Stimulated activated CD8-positive, alpha-beta memory T cell treated with anti-CD3 and anti-CD28 coated beads, Interleukin-7, amount 100 ng/mL, for 24 hours (primary cell): ENCODE measurements at regions not wholly inside any gene's neighbourhood (a gene's known extent, or its start where the extent isn't known, plus 50 kb on each side); places are given as distances from the start of the nearest gene placed in this dataset.
"Not testable (repeated sequence)": the region's sequence is repeated elsewhere in the genome, so short reads cannot be mapped to it uniquely, and the experiment has no call there.

Source experiments
- DNase-seq: peaks from one replicate; pipeline ENCODE4 v3.0.0-alpha.2; 2020; ENCODE audit warnings: low read depth

DNA sequence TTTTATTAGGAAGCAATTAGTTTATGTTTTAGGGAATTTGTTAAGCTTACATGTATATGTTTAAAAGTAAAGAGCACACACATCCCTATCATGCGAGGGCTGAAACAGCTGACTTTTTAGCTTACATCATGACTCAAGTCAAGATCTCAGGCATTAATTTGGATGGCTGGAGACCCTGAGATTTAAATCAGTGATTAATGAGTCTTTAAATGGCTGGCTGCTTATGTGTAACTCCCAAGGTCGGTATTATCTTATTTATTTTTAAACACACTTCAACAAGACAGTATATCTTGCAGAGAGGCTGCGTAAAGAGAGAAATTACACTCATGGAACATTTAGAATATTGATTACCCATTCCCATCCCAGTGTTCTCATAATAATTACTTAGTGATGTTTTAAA, 169.4 kb downstream of the KBTBD8 start:
- DNase-seq, result no peak

DNA sequence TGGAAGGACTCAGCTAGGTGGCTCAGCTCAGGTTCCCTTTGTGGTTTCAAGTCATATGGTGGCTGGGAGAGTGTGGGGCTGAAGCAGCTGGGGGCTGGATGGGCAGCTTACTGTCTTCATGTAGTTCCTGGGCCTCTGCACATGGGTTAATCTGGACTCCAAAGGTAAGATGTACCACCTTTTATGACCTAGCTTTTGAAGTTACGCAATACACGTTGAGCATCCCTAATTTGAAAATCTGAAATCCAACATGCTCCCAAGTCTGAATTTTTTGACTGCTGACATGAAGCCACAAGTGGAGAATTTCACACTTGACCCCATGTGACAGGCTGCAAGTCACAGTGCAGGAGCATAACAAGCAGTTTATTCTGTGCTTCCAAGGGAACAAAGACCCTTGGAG, 173.7 kb downstream of the KBTBD8 start:
- DNase-seq, result no peak

DNA sequence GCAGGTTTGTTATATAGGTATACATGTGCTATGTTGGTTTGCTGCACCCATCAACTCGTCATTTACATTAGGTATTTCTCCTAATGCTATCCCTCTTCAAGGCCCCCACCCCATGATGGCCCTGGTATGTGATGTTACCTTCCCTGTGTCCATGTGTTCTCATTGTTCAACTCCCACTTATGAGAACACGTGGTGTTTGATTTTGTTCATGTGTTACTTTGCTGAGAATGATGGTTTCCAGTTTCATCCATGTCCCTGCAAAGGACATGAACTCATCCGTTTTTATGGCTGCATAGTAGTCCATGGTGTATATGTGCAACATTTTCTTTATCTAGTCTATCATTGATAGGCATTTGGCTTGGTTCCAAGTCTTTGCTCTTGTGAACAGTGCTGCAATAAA, 175.0 kb downstream of the KBTBD8 start:
- not testable (repeated sequence) for DNase-seq

DNA sequence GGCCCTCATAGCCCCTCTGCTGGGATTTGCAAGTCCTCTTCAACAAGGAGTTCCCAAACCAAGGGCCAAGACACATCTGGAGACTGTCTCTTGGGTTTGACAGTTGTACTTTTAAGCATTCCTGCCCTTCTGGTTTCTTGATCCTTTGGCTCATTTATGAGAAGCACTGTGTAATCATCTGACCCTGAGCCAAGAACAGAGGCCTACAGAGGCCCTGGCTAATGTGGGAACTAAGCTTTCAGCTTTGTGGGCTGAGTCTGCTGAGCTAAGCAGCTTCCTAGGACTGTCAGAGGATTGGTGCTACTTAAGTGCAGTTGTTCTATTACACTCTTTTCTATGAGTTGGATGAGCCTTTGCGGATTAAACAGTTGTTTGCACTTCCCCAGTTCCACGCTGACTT, 178.3 kb downstream of the KBTBD8 start:
- no peak for DNase-seq

DNA sequence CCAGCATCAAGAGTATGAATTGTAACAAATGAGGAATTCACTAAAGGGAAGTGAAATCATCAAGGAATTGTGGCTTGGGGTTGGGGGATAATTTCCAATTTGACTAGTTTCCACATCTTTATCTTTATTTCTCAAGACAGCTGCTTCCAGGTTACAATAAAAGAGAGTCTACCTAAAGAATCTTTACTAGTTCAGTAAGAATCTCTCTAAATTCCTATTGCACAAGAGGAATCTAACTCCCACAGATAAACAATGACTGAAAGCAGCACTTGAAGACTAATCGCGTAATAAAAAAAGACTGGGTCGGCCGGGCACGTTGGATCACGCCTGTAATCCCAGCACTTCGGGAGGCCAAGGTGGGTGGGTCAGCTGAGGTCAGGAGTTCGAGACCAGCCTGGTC, 194.4 kb downstream of the KBTBD8 start:
- no peak for DNase-seq

DNA sequence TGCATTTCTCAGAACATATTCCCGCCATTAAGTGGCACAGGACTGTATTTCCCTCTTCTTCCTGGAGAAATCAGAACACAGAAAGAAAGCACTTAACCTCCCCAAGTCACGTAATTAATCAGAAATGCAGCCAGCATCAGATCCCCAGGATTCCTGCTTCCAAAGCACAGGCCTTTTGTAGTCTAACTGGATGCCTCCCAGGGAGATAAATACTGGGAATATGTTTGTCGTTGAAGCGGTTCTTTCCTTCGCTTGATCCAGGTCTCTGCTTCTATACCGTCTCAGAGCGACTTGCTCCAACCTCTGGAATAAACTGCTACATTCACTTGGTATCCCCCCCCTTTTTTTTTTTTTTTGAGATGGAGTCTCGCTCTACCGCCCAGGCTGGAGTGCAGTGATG, 198.6 kb downstream of the KBTBD8 start:
- DNase-seq, result no peak

DNA sequence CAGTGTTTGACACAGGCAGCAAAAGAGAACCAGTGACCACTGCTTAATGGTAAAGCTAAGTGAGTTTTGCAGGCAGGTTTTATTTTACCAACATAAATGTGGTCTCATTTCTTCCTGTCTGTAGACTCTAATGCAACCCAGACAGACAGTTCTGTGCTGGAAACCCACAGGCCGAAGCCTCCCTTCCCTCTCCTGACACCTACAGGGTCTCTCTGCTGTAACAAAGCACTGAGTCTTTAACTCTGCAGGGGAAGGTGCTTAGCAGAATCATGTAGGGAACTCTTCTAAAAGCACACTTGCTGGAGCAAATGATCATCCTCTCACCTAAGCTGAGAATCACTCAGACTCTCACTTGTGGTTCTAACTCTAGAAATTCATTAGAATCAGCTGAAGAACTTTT, 200.3 kb downstream of the KBTBD8 start:
- no peak for DNase-seq

DNA sequence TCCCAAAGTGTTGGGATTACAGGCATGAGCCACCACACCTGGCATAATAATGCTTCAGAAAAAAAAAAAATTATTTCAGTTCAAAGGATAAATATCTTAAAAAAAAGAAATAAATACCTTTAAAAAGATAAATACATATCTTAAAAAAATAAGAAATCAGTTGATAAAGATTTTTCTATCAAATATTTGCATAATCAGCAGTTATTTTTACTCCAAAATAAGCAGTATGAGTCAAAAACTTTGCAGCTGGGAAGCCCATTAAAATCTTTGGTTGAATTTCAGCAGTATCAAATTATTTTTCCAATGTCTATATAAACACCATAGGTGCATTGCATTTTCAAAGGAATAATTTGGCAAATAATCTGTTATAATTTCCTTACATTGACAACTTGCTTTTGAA, 202.5 kb downstream of the KBTBD8 start:
- no peak for DNase-seq

DNA sequence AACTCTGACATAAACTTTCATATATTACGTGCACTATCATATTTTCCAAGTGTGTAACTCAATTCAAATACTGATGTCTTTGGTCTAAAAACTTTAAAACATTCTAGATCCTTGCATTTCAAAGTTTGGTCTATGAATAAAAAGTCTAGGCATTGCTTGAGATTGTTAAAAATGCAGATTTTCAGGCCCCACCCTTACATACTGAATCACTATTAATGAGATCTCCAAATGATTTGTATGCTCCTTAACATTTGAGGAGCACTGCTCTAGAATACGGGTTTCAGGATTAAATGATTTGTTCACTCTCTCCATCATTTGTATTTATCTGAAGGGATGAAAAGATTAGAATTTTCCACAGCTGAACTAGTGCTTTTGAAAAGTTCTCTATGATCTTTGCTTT, 202.9 kb downstream of the KBTBD8 start:
- no peak for DNase-seq

DNA sequence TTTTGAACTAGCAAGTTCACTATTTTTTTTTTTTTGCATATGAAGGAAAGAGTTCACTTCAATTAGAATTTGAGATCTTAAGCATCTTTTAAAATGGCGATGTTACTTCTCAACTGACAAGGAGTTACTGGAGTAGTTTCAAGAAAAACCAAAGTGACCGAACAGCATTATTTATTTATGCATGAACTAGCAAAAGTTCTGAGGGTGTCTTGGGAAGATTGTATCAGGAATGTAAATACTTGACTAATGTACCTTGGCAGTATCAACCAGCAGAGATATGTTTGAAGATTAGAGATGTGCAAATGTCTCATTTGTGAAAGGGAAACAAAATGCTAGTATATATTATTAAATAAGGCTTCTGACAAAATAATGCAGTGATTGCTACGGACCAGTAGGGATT, 203.9 kb downstream of the KBTBD8 start:
- DNase-seq, result no peak

DNA sequence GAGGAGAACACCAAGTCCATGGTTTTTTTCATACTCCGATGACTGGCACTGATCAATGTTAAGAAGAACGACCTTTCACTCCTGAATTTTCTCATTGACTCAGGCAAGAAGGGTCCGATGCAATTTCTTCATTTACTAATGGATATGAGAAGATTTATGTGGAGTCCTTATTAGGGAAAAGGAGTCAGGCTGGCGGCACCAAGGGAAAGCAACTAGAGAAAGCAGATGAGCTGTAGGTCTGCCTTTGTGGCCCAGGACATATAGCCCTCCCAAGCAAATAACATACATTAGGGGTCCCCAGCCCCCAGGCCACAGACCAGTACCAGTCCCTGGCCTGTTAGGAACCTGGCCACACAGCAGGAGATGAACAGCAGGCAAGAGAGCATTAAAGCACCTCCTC, 206.8 kb downstream of the KBTBD8 start:
- no peak for DNase-seq

DNA sequence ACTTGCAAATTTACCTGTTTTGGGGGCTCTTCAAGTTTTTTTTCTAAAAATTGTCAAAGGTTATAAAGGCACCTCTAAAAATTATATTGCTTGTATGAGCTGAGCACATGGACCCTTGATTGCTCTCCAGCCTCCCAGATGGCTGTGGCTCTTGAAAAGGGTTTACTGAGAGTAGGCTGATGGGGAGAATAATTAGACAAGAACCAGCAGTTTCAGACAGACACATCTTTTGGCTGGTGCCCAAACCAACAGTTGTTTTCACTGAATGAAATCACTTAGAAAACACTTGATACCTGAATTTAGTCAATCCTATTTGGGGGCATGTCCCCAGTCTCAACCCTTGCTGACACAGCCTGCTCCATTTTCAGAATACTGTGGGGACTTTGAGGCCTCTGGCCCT, 217.6 kb downstream of the KBTBD8 start:
- DNase-seq, result no peak

DNA sequence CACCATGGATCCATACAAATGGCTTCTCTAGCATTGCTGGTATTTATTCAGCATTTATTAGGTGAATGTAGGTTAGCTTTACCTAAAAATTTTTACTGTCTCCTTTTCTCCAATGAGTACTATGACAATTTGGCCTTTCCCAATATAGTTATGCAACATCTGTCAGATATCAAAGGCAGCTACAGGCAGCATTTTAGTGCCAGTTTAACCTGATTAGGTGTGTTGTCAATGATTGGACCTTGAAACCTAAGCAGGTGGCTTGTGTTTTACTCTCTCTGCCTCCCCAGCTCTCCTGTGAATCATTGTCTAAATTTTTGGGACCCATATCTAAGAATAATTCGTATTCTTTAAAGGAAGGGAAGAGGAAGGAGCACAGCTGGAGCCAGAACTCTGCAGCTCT, 228.9 kb downstream of the KBTBD8 start:
- DNase-seq, result no peak

DNA sequence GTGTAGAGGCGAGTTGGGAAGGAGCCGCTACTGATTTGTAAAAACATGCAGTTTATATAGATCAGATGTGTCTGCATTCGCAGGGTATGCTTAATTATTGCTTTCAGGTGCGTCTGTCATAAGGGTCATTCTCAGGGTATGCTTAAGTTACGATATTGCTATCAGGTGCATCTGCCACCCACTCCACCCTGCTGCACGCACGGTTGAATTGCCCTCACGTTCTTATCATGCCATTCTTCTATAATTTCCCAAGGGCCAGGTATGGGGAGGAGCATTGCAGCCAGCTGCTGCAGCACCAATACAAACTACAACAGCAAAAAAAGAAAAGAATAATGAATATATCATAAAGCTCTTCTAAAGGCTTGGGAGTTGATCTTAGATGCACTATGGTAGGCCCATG, 230.0 kb downstream of the KBTBD8 start:
- no peak for DNase-seq

DNA sequence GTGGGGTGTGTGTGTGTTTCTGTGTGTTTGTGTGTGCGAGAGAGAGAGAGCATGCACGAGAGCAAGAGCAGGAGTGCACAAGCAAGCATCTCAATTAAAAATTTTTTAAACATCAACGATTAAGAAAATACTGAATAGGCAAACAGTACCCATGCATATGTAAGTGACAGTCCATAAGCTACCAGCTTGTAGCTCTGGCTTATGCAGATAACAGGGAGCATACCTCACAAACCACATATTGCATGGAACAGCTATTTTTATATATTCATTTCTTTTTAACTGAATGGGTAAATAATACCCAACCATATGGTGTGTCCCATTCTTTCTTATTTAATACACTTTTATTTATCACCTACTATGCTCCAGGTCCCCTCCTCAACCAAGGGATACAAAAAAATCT, 234.5 kb downstream of the KBTBD8 start:
- no peak for DNase-seq

DNA sequence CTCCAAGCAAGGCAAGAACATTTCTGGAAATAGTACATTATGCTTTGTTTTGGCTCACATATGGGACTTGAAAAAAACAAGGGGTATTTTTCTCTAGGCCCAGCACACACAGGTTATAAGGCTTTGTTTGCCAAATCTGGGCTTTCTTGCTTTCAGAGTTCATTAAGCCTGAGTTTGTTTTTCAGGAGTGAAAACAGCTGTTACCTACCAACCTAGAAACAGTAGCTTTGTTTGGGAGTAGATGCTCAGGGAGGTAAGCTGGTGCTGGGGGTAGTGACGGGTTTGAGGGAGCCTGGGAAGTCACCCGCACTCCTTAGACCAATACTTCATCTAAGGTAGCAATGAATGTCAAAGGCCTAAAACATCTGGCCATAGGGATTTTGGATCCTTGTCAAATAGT, 241.2 kb downstream of the KBTBD8 start:
- DNase-seq, result no peak

DNA sequence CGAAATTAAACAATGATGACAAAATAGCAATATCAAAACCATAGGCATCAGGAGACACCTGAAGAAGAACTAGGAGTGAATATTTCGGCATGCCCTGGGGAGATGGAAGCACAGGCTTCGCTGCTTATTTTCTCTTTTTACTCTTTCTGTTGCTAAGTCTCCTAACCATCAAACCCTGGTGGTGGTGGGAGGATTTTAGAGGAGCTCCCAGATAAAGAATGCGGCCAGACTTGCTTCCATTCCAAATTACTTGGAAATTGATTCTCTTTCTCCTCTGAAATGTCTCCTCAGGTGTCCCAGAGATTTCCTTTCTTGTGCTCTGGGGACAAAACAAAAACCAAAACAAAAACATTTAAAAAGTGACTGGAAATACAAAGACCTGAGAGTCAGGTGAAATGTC, 243.0 kb downstream of the KBTBD8 start:
- no peak for DNase-seq

DNA sequence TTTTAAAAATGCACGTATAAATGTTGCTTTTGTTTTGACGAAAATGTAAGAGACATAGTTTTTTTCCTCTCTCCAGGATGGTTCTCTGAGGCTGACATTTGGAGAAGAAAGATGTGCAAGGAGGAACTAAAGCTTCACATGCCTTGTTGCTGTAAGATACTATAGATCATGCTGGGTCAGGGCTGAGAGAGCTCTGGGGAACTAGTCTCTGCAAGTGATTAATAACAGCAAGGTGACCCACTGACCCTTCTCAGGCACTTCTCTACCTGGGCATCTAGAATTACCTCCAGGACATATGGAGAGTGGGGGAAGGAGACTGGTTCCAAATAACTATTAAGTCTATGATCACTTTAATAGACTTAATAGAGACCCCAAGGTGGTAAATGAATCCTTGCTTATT, 246.0 kb downstream of the KBTBD8 start:
- no peak for DNase-seq

DNA sequence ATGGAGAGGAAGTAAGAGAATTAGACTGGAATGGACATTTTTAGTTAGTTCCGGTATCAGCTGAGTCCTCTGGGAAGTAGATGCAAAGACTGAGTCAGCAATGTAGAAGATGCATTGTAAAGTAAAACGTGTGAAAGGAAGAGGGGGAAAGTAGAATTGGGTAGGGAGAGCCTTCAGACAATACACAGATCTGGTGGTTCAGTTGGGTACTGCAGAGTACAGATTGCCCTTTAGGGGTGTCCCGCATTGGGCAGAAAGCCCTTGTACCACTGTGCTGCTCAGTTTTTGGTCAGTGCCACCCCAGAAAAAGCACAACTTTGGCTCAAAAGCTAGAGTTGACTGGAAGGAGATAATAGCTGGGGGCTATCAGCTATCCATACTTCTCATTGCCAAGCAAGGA, 247.4 kb downstream of the KBTBD8 start:
- no peak for DNase-seq

DNA sequence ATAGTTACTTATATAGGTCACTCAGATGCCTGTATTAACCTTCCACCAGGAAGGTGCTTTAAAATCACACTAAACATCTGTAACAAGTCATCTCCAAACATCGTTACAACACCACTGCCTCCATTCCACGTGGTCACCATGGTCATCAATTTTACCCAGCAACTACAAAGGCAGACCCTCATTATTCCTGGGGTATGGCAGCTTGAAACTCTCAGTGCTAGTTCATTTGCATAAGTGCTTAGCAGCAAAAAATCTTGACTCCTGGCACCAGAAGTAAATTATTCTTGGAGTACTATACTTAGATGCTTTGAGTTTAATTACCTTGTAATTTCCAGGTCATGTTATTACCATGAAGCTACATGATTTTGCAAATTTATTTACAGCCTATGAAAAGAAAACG, 250.6 kb downstream of the KBTBD8 start:
- DNase-seq, result no peak

DNA sequence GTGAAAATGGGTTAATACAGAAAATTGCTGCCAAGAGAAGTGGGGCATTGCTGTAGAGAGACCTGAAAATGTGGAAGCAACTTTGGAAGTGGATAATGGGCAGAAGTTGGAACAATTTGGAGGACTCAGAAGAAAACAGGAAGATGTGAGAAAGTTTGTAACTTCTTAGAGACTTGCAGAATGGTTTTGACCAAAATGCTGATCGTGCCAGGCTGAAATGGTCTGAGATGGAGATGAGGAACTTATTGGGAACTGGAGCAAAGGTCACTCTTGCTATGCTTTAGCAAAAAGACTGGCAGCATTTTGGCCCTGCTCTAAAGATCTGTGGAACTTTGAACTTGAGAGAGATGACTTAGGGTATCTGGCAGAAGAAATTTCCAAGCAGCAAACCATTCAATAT, 254.8 kb downstream of the KBTBD8 start:
- DNase-seq, result not testable (repeated sequence)

DNA sequence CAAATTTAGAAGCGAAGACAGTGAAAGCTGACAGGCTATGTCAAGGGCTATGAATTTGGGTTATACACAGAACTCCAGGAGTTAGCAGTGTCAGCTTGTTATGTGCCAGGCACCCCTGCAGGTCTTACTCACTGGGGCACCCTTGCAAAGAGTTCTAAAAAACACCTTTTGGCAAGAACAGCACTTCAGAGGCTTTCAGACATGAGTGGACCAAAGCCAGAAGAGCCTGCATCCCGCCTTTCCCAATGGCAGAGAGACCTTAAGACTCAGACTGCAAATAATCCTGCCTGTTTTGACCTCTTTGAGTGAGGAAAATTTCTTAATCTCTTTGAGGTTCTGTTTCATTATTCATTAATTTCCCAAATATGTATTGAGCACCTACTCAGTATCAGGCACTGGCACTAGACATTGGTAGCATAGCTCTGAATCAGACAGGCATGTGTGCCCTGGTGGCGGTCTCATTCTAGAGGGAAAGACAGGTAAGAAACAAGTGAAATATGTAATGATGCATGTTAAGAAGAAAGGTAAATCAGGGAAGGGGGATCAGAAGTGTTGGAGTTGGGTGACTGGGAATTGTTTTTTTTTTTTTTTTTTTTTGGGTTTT, 280.0 kb downstream of the KBTBD8 start:
- no peak for DNase-seq

DNA sequence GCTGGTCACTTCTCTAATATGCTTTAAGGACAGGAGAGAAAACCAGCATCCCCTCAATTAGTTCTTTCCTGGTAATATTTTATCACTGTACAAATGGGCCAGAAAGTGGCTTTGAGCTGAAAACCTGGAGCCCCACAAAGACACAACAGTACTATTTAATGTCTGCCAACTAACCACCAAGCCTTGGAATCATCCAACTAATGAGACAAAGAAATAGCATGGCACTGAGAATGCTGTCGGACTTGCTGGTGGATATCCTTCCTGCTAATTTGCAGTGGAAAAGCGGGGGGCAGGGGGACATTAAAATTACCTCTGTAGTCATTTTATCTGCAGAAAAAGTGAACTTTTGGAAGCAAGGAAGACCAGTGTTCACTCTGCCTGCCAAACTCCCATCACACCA, 288.5 kb downstream of the KBTBD8 start:
- no peak for DNase-seq

DNA sequence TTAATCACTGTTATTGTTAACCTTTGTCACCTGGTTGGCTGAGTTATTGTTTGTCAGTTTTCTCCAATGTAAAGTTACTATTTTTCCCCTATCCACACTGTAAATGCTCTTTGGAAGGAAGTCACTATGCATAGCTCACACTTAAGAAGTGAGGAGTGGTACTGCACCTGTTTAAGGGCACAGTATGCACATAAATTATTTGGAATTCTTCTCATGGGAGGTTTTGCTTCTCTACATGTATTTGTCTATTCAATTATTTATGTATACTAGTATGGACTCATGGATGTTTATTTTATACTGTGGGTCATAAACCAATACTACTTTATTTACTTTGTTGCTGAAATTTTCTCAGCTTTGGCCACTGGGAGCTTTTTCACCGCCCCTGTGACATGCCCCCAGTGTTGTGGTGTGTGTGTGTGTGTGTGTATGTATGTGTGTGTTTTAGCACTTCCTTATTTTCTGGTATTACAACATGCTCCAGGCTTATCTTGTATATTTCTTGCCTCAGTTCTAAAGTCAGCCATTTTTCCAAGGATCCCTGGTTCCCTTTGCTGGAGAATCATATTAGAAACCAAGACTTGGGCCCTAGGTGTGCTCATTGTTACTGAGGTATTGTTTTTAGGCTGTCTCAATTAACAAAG, 290.5 kb downstream of the KBTBD8 start:
- no peak for DNase-seq

DNA sequence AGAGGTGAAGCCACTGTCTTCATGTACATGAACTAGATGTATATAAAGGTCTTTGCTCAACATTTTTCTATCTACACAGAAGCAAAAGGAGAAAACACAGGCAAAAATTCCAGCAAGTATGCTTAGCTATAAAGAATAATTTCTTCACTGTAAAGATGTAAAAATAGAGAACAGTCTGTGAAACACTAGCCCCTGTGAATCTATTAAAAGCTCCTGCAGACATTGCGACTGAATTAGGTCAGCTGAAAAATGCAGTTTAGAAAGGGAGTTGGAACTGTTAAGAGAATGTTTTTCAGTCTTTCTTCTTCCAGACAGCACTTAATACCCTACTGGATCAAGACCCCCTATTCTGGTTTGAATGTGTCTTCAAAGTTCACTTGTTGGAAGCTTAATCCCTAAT, 291.5 kb downstream of the KBTBD8 start:
- no peak for DNase-seq
